NCI-H1092 (cell line): ENCODE measurements at regions not wholly inside any gene's neighbourhood (a gene's known extent, or its start where the extent isn't known, plus 50 kb on each side); places are given as distances from the start of the nearest gene placed in this dataset.
"Not testable (repeated sequence)": the region's sequence is repeated elsewhere in the genome, so short reads cannot be mapped to it uniquely, and the experiment has no call there.

Experiments
- DNase-seq: peaks from one replicate; lab custom pipeline; 2025; lab: John Stamatoyannopoulos, UW

GRCh38 chr9:135404451-135405144 is 75.0 kb upstream of the PPP1R26 start:
- DNase-seq, result no peak

GRCh38 chr9:135405145-135405464 is 74.5 kb upstream of the PPP1R26 start:
- DNase-seq, result not testable (repeated sequence)

DNA sequence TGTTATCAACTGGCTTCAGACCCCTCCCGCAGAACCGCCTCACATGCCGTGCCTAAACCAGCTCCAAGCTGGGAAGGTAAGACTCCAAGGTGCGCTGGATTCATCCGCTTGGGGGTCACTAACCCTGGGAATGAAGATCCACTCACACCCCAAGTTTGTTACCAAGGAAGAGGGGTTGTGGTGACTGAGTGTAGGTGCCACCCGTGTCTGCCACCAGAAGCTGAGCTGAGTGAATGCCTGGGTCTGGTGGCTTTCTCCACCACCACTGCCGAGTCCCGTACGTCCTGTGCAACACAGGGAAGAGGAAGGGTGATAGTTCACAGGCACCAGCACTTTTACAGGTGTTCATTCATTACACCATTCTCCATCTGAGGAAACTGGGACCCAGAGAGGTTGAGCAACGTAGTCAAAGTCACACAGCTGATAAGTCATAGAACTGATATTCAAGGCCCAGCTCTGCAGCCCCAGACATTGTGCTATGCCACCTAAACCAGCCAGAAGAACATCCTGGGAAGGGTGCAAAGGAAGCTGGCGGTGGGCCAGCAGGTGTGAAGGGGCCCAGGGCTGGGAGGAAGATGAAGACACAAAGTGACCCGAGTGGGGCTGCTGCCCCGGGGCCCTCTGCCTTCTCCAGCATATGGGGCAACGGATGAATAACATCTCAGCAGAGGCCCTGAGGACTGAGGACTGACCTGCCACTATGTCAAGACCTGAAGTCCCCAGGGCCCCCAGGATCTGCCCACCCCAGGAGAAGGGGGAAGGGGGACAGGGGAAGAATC is 70.9 kb upstream of the PPP1R26 start:
- DNase-seq, result no peak

DNA sequence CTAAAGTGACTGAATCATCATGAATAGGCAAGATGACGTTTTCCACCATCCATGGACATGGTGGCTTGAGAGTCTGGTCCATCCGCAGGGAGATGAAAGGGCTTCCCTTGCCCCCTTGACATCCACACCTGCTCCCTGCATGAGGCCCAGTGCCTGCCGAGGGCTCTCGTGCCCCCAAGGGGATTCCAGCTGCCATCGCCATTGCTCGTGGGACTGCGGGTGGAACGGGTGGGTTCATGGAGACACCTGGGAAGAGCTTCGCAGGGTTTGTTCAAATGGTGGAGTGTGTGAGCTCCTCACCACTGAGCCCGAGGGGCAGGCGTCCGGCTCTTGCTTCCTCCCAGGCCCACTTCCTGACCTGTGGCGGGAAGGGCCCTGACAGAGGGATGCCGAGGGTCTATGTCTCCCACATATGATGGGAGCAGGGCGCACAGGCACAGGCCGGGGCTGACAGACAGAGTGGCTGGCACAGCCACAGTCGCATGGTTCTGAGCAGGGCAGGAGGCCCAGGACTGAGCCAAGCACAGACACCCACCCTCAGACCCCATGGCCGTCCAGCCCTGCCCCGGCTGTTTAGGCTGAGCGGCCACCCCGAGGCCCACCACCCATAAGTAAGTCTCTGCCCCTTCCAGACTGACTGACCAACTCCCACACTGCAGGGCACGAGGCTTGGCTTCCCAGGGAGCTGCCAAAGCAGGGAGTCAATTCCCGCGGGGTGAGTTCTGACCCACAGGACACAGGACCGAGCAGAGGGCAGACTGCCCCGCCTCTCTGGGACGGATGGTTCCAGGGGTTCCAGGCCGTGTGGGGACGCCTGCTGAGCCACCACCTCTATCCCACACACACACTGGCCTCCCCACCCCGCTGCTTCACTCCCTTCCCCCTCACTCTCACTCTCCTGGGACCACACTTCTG is 70.0 kb upstream of the PPP1R26 start:
- no peak for DNase-seq

DNA sequence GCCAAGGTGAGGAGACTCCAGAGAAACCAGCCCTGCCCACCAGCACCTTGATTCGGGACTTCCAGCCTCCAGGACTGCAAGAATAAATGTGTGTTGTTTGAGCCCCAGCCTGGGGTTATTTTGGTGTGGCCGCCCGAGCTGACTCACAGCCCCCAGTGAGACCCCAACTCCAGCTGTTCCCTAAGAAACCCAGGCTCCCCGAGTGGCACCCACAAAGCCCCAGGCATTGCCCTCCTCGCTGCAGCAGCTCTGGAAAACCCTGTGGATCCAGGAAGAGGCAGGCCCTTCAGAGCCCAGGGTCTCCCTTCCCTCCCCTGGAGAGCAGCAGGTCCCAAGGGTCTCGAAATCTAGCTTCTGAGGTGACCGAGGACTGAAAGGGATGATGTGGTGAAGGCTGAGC is 69.2 kb upstream of the PPP1R26 start:
- DNase-seq, result no peak

DNA sequence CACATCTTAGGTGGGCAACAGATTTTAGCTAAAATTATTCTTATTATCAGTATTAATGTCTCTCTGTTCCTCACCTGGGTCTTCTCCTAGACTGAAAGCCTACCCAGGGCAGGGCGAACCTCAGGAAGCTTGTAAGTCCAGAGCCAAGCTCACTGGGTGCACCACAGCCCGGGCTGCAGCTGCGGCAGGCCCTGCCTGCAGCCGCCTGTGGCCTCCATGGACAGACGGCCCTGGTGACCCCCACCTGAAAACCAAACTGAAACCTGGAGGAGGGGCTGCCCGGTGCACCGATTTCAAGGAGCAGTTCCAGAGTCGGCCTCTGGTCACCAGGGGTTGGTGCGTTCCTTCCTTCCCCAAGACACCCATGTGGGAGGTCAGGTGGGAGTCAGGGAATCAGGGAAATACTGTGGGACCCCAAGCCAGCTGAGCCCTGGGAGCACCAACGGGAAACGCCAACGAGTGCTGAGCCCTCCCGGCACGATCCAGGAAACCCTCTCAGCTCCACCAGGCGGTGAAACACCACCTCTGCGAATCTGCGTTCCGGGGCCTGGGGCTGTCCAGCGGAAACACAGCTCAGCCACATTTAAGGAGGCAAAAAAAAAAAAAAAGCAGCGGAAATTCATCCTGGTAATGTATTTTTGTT is 68.6 kb upstream of the PPP1R26 start:
- no peak for DNase-seq

DNA sequence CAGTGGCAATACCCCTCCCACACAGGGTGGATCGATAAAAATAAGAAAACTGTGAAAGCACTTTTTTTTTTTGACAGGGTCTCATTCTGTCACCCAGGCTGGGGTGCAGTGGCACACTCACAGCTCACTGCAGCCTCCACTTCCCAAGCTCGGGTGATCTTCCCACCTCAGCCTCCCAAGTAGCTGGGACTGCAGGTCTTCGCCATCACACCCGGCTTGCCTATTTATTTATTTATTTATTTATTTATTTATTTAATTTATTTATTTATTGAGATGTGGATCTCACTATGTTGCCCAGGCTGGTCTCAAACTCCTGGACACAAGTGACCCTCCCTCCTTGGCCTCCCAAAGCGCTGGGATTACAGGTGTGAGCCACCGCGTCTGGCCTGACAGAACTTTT is 68.0 kb upstream of the PPP1R26 start:
- not testable (repeated sequence) for DNase-seq

DNA sequence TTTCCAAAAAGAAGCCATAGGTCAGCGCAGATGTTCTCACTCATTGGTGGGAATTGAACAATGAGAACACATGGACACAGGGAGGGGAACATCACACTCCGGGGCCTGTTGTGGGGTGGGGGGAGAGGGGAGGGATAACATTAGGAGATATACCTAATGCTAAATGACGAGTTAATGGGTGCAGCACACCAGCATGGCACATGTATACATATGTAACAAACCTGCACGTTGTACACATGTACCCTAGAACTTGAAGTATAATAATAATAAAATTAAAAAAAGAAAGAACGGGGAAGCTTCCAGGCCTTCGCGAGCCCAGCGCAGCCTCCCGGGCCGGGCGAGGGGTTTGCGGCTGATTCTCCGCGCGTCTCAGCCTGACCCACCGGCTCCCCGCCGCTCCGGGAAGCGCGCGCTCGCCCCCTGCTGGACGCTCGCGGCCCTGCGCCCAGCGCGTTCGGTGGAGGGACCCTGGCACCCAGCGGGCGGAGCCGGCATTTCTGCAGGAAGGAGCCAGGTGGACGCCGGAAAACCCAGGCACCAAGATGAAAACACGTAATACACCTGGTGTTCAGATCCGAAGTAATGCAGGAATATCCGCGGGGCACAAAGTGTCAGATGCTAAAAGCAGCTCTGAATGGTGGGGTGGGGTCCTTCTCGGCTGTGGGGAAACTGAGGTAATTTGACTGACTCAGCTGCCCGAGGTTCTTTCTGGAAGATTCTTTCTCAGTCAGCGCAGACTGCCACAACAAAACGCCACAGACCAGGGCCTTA is 67.1 kb upstream of the PPP1R26 start:
- DNase-seq, result peak; percentile 71

DNA sequence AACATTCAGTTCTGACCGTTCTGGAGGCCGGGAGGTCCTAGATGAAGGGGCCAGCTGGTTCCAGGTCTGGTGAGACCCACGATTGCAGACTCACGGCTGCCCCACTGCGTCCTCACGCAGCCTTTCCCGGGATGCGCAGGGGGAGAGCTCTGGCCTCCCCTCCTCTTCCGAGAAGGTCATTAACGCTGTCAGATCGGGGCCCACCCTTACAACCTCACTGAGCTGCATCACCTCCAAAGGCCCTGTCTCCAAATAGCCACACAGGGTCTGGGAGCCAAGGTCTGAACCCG is 66.6 kb upstream of the PPP1R26 start:
- no peak for DNase-seq

GRCh38 chr9:135413461-135413860 is 66.1 kb upstream of the PPP1R26 start:
- no peak for DNase-seq

DNA sequence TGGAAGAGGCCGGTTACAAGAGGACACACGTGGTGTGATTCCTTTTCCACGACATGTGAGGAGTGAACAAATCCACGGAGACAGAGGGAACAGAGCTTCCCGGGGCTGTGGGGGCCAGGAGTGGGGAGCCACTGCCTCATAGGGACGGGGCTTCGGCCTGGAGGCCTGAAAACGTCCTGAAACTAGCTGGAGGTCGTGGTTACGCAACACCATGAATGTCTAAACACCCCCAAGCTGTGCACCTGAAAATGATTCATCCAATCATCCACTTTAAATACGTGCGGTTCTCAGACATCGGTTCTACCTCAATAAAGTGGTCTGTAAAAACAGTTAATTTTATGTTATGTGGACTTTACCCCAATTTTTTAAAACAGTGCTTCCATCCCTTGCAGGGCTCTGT is 65.3 kb upstream of the PPP1R26 start:
- no peak for DNase-seq

GRCh38 chr9:135415586-135415985 is 64.0 kb upstream of the PPP1R26 start:
- DNase-seq, result no peak

DNA sequence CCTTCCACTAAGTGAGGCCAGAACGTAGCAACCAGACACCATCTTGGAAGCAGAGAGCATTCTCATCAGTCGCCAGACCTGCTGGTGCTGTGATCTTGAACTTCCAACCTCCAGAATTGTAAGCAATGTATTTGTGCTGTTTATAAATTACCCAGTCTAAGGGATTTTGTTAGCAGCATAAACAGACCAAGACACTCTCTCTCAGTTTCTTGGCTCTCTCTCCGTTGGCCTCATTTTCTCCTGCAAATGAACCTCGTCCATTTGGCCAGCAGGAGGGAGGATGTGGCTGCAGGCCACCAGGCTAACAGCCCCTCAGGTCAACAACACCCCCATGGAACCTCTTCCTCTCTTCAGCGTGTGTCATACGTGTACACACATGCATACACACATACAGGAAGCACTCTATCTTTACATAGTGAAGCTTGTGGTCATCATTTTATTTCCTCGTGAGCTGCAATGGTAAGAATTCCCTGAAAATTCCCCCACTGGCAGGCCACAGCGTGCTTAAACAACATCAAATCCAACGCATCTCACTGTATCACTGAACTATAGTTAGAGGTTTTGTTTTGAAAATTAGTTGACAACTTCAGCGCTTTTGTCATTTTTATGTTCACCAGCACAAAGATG is 62.8 kb upstream of the PPP1R26 start:
- no peak for DNase-seq

GRCh38 chr9:135418161-135418560 is 61.4 kb upstream of the PPP1R26 start:
- no peak for DNase-seq

DNA sequence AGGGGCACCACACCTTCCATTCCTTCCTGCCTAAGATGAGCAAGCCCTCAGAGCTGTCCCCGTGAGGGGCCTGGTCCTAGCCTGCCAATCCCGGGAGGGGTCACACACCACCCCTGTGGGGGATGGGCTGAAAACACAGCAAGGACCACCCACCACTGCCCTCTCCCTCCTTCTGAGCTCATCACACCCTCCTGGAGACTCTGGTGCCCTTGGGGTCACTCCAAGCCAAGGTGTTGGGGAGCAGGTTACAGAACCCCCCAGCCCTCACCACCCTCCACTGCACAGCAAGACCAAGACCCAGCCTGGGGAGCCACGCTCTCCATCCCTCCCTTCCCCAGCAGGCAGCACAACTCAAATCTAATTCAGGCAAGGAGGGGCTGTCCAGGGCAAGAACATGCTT is 60.5 kb upstream of the PPP1R26 start:
- no peak for DNase-seq

- no peak for DNase-seq
These were observed 57.1 kb upstream of the PPP1R26 start for GRCh38 chr9:135422341-135422944.

DNA sequence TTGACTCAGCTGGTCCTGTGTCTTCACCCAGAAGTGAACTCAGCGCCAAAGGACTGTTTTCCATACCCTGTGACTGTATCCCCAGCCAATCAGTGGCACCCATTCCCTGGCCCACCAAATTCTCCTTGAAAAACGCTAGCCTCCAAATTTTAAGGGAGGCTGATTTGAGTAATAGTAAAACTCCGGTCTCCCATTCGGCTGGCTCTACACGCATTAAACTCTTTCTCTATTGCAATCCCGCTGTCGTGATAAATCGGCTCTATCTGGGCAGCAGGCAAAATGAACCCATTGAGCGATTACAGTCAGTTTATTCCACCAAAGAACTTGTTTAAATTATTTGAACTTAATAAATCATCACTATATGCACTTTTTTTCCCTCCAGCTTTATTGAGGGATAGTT is 55.9 kb upstream of the PPP1R26 start:
- DNase-seq, result no peak
